HEK293T (cell line): ENCODE measurements at regions not wholly inside any gene's neighbourhood (a gene's known extent, or its start where the extent isn't known, plus 50 kb on each side); places are given as distances from the start of the nearest gene placed in this dataset.

ENCODE experiments used
- CTCF ChIA-PET: fragments of 350-600 bp; formaldehyde crosslinking; extraction: SDS; loops from one replicate; lab custom pipeline; 2021; ENCODE audit warnings: antibody characterized with exemption, inconsistent platforms; lab: Yijun Ruan, JAX
- POLR2A ChIA-PET: fragments of 350-600 bp; formaldehyde crosslinking; extraction: SDS; loops from one replicate; lab custom pipeline; 2020; ENCODE audit warnings: antibody characterized with exemption, inconsistent platforms; lab: Yijun Ruan, JAX
- DNase-seq: peaks from one replicate; pipeline ENCODE4 v3.0.0; 2012; ENCODE audit warnings: mixed read lengths; ENCODE audit errors: extremely low spot score
- ARNT ChIP-seq: fragments of 450-650 bp; IDR thresholded peaks from 2 replicates; pipeline ENCODE4 v1.6.1; 2017; ENCODE audit warnings: mild to moderate bottlenecking
- BHLHE40 ChIP-seq: fragments of 450-650 bp; IDR thresholded peaks from 2 replicates; pipeline ENCODE4 v1.6.1; 2016; ENCODE audit warnings: mild to moderate bottlenecking, moderate library complexity, borderline replicate concordance
- CTBP1 ChIP-seq: fragments of 450-650 bp; IDR thresholded peaks from 2 replicates; pipeline ENCODE4 v1.6.1; 2016; ENCODE audit warnings: borderline replicate concordance
- ELF4 ChIP-seq: fragments of 450-650 bp; IDR thresholded peaks from 2 replicates; pipeline ENCODE4 v1.6.1; 2017; ENCODE audit warnings: antibody characterized with exemption
- FOXA1 ChIP-seq: fragments of 450-650 bp; IDR thresholded peaks from 2 replicates; pipeline ENCODE4 v1.6.1; 2016; ENCODE audit warnings: mild to moderate bottlenecking
- FOXK2 ChIP-seq: fragments of 450-650 bp; IDR thresholded peaks from 2 replicates; pipeline ENCODE4 v1.6.1; 2016; ENCODE audit warnings: mild to moderate bottlenecking
- FOXM1 ChIP-seq: fragments of 450-650 bp; IDR thresholded peaks from 2 replicates; pipeline ENCODE4 v1.6.1; 2017; ENCODE audit warnings: mild to moderate bottlenecking, borderline replicate concordance
- HDGF ChIP-seq: fragments of 450-650 bp; IDR thresholded peaks from 2 replicates; pipeline ENCODE4 v1.6.1; 2017; ENCODE audit warnings: antibody characterized with exemption, borderline replicate concordance
- L3MBTL2 ChIP-seq: fragments of 450-650 bp; conservative IDR thresholded peaks from 2 replicates; pipeline ENCODE4 v1.6.1; 2016; ENCODE audit warnings: mild to moderate bottlenecking
- LEF1 ChIP-seq: fragments of 450-650 bp; IDR thresholded peaks from 2 replicates; pipeline ENCODE4 v1.6.1; 2017; ENCODE audit warnings: mild to moderate bottlenecking, borderline replicate concordance
- NFRKB ChIP-seq: fragments of 450-650 bp; IDR thresholded peaks from 2 replicates; pipeline ENCODE4 v1.6.1; 2016; ENCODE audit warnings: mild to moderate bottlenecking, moderate library complexity
- SP1 ChIP-seq: fragments of 450-650 bp; IDR thresholded peaks from 2 replicates; pipeline ENCODE4 v1.6.1; 2017
- SUZ12 ChIP-seq: fragments of 450-650 bp; IDR thresholded peaks from 2 replicates; pipeline ENCODE4 v1.6.1; 2016; ENCODE audit warnings: mild to moderate bottlenecking
- TARDBP ChIP-seq: fragments of 450-650 bp; IDR thresholded peaks from 2 replicates; pipeline ENCODE4 v1.6.1; 2016
- ZNF384 ChIP-seq: fragments of 450-650 bp; IDR thresholded peaks from 2 replicates; pipeline ENCODE4 v1.6.1; 2016
- TF ChIP-seq, protein P1 (sequence below): fragments of 450-650 bp; IDR thresholded peaks from 2 replicates; pipeline ENCODE4 v1.6.1; 2016

DNA sequence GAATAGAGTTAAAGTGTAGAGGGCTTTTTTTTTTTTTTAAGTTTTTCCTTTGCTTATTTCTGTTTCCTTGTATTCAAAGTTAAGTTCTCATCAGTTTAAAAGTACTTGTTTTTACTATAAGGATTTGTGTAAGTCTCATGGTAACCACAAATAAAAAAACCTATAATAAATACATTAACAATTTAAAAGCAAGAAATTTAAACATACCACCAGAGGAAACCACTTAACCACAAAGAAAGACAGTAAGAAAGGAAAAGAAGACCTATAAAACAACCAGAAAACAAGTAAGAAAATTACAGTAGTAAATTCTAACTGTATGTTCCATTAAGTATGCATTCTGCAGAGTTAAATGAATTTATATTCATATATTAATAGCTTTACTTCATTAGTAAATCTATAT lies 999.1 kb upstream of the ATXN8OS start:
- DNase-seq = no peak
- POLR2A ChIA-PET = no interaction called here

DNA sequence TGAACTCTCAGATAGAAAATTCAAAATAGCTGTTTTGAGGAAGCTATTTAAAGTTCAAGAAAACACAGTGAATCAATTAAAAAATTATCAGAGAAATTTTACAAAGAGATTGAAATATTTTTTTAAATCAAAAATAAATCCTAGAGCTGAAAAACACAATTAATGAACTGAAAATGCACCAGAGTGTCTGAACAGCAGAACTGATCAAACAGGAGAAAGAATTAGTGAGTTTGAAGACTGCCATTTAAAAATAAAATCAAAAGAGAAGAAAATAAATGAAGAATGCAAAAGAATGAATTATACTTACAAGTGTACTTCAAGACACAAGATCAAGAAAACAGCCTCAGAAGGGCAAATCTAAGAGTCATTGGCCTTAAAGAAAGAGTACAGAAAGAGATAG lies 1000.2 kb upstream of the ATXN8OS start:
- CTCF ChIA-PET = no interaction called here
- no peak for DNase-seq
- POLR2A ChIA-PET = no interaction called here
- no peak for TF ChIP-seq LEF1
- no peak for TF ChIP-seq HDGF
- TF ChIP-seq SP1 = no peak

More for the DNA sequence above, 999.1 kb upstream of the ATXN8OS start:
- TF ChIP-seq FOXA1 (no peak), HDGF (no peak), SUZ12 (no peak), LEF1 (no peak), FOXM1 (no peak), CTBP1 (no peak), ZNF384 (no peak), BHLHE40 (no peak), L3MBTL2 (no peak)
- TF ChIP-seq, protein P1, sequence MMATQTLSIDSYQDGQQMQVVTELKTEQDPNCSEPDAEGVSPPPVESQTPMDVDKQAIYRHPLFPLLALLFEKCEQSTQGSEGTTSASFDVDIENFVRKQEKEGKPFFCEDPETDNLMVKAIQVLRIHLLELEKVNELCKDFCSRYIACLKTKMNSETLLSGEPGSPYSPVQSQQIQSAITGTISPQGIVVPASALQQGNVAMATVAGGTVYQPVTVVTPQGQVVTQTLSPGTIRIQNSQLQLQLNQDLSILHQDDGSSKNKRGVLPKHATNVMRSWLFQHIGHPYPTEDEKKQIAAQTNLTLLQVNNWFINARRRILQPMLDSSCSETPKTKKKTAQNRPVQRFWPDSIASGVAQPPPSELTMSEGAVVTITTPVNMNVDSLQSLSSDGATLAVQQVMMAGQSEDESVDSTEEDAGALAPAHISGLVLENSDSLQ = no peak
- CTCF ChIA-PET = no interaction called here

DNA sequence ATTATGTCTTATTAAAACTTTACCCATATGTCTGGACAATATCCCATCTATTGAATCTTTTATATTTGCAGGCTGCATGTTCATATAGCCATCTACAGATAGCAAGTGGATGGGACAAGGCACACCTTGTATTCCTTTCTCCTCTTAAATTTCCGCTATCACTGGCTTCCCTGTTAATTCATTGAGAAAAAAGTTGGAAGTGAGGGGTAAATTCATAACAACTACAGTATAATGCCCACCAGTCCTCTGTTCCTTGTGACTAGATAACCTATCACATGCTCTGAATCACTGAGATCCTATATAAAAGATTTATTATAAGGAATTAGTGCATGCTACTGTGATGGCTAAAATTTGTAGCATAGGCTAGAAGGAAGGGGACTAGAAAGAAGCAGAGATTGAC lies 1005.8 kb upstream of the ATXN8OS start:
- ChIA-PET CTCF (no interaction called here), POLR2A (no interaction called here)
- no peak for TF ChIP-seq ARNT
- no peak for TF ChIP-seq SUZ12
- TF ChIP-seq FOXA1 = no peak
- TF ChIP-seq BHLHE40 = no peak
- TF ChIP-seq, protein P1 = no peak
- no peak for TF ChIP-seq SP1
- TF ChIP-seq ZNF384 = no peak
- TF ChIP-seq LEF1 = no peak
- no peak for TF ChIP-seq TARDBP
- no peak for TF ChIP-seq L3MBTL2
- TF ChIP-seq ELF4 = no peak
- no peak for TF ChIP-seq NFRKB
- TF ChIP-seq HDGF = no peak
- TF ChIP-seq FOXM1 = no peak
- TF ChIP-seq FOXK2 = no peak
- TF ChIP-seq CTBP1 = no peak
- no peak for DNase-seq

DNA sequence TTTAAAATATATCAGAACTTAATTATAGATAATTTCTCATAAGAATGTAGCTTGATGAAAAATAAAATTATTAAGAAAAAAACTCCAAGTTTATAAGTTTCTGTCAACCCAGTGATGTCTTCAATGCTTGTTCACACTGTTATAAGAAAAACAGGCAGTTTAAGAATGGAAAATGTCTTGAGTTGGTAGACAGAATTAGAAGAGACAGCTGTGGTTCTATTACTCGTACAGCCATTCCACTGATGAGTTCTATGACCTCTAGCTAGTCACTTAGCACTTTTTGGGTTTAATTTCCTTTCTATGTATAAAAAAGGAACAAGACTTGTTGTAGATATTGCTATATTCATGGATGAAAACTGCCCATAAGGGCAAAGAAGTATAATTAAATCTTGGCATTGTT lies 1013.1 kb upstream of the ATXN8OS start:
- TF ChIP-seq ELF4 (no peak), HDGF (no peak), FOXK2 (no peak), CTBP1 (no peak), NFRKB (no peak), BHLHE40 (no peak), SP1 (no peak), FOXA1 (no peak), ARNT (no peak)
- TF ChIP-seq, protein P1 = no peak
- CTCF ChIA-PET = no interaction called here
- no peak for DNase-seq
- POLR2A ChIA-PET = no interaction called here

DNA sequence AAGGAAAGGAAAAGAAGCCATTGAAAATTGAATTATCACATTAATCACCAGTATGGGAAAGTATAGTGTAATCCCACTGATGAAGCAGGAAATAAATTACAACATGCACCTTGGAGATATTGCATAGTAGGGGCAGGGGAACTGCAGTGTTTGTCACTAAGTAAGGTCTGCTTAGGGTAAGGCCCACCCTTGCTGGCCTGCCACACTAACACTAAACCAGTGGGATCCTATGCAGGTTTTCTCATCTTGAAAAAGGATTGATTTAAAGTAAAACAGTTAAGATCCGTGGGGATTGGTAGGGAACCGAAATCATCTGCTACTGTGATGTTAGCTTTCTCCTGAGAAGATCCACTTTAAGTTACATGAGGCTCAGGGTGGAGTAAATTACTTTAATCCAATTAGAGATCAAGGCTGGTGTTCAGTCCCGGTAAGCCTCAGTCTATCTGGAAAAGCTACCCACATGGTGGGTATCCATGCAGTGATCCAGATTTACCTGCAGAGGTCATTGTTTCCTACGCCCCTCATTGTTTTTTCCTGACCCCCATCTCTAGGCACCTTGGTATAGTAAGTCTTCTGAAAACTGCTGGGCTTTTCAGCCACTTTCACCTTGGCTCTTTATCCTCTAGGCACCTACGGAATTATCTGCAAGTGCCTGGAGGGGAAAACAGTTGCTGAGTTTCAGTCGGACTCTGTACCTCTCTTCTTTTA lies 1014.9 kb upstream of the ATXN8OS start:
- TF ChIP-seq CTBP1 (no peak), ELF4 (no peak), FOXA1 (no peak), SUZ12 (no peak), BHLHE40 (no peak), ZNF384 (no peak), LEF1 (no peak), TARDBP (no peak), ARNT (no peak), FOXK2 (no peak), HDGF (no peak), L3MBTL2 (no peak)
- CTCF ChIA-PET = no interaction called here
- no peak for DNase-seq
- POLR2A ChIA-PET = no interaction called here

DNA sequence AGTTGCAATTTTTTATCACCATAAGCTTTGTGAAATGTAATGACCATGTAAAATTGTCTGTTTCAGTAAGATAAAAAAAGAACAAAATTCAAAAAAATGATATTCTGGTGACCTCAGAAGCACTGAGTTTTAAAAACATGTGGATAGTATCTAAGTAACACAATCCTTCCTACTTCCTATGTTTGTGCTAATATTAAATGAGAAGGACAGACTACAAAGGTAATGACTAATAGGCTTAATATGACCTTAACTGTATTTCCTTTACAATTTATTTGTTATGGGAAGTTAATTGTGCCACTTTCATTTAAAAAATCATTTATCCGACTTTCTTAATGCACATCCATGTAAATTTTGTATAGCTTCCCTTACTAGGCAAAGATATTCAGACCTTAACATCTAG lies 1030.4 kb upstream of the ATXN8OS start:
- ChIA-PET POLR2A (no interaction called here), CTCF (no interaction called here)
- TF ChIP-seq BHLHE40 (no peak), NFRKB (no peak), FOXK2 (no peak), SUZ12 (no peak), ZNF384 (no peak), ELF4 (no peak), CTBP1 (no peak), TARDBP (no peak)
- TF ChIP-seq, protein P1 = no peak
- DNase-seq = no peak
